Heart right ventricle (tissue), 16 donors: ENCODE measurements at regions not wholly inside any gene's neighbourhood (a gene's known extent, or its start where the extent isn't known, plus 50 kb on each side); places are given as distances from the start of the nearest gene placed in this dataset.
A peak's percentile ranks its signal among the peaks of the same experiment; 100 is the strongest.

ENCODE experiments used
- ATAC-seq, 8 donors: fragments of 200-7000 bp; cut with Tn5 transposase; one replicate each; pipeline ENCODE4 v1.9.1; 2020; ENCODE audit warnings: mild to moderate bottlenecking in 8 of 8, moderate library complexity in 8 of 8, moderate number of reproducible peaks in 1 of 8
- DNase-seq, 2 donors: peaks; one replicate each; pipeline ENCODE4 v3.0.0-alpha.2; 2020
- H3K27ac ChIP-seq, 10 donors: fragments of 200-600 bp; sonication (generic) in 2 of 10; one replicate each; pipeline versions ENCODE4 v1.5.0 to v1.8.0; 2020 to 2022; ENCODE audit warnings: mild to moderate bottlenecking in 3 of 10
- H3K27me3 ChIP-seq, 7 donors: fragments of 200-600 bp; one replicate each; pipeline ENCODE4 v1.8.0; 2021 to 2022; ENCODE audit warnings: mild to moderate bottlenecking in 2 of 7
- H3K36me3 ChIP-seq, 9 donors: fragments of 200-600 bp; sonication (generic) in 1 of 9; one replicate each; pipeline versions ENCODE4 v1.5.0 to v1.8.0; 2020 to 2022; ENCODE audit warnings: mild to moderate bottlenecking in 2 of 9
- H3K4me1 ChIP-seq, 9 donors: fragments of 200-600 bp; sonication (generic) in 1 of 9; one replicate each; pipeline versions ENCODE4 v1.5.0 to v1.8.0; 2020 to 2022; ENCODE audit warnings: mild to moderate bottlenecking in 4 of 9
- H3K4me3 ChIP-seq, 10 donors: fragments of 200-600 bp; sonication (generic) in 2 of 10; one replicate each; pipeline versions ENCODE4 v1.5.0 to v1.8.0; 2020 to 2022; ENCODE audit warnings: mild to moderate bottlenecking in 7 of 10, moderate library complexity in 2 of 10
- H3K9me3 ChIP-seq, 11 donors: fragments of 200-600 bp in 10 of 11; sonication (generic) in 2 of 11; one replicate each; pipeline versions ENCODE4 v1.5.0 to v1.8.0; 2013 to 2022; ENCODE audit warnings: mild to moderate bottlenecking in 2 of 11, control low read depth in 1 of 11, moderate library complexity in 1 of 11
- CTCF ChIP-seq, 9 donors: fragments of 200-600 bp; sonication (generic) in 2 of 9; IDR thresholded peaks; one replicate each; pipeline versions ENCODE4 v1.5.0 to v1.8.0; 2021 to 2022; ENCODE audit warnings: antibody characterized with exemption in 9 of 9, mild to moderate bottlenecking in 5 of 9, moderate library complexity in 1 of 9
- WGBS, 2 donors: extraction: QIAGEN DNeasy Blood & Tissue Kit; methylation state at CpG; one replicate each; pipeline ENCODE4 v1.1.7; 2013; ENCODE audit warnings: inconsistent platforms in 1 of 2; 5-methylcytosine and 5-hydroxymethylcytosine counted together
- intact Hi-C, 10 donors: fragments of 100-400 bp; cut with DNase I; formaldehyde crosslinking; loops; one replicate each; pipeline versions ENCODE4 v1.11.1 to v1.14.2; 2022
- donor health status: Arrhythmogenic right ventricular cardiomyopathy.
- donor health status: ischemic (EF 13 %, LVEDD 7.1; RV severe dilation, severe dysfunction).
- donor health status: healthy with polysubstance abuse.
- donor health status: DM: no; HTN: yes; CAD: no.
- donor health status: DM: no; HTN: no; CAD: no.
- donor health status: ischemic (EF 25% LVEDD 6.9; RV normal size, moderate dysfunction).
- donor health status: ischemic (EF 25% LVEDD 5.7; RV mildly dilated, moderate dysfunction).
- donor health status: healthy.
- donor health status: DM: yes; HTN: yes; CAD: no.
- donor health status: Ischemic cardiomyopathy.
- donor health status: ischemic (EF 35%, LVEDD 5.7; RV mildly dilated, moderate dysfunction).
- donor health status: nonischemic (EF 11% LVEDD 7.7; RV severe dilation, severe dysfunction).
- donor health status: DM: yes; HTN: yes; CAD: no.
- donor health status: PGD.
- donor health status: ischemic (EF 29% LVEDD 5.4; RV normal size, mild dysfunction).
- donor health status: nonischemic (EF 23%, LVEDD 6.1; RV moderate dilation, normal function).

- no peak for TF ChIP-seq CTCF (IDR thresholded peaks at IDR 0.05)
- H3K36me3 ChIP-seq = no peaks in the 10 kb centered on the region
- peaks cover 0 to 4% (median 0%) of the 10 kb centered on the region in 7 donors for H3K27me3 ChIP-seq
- ATAC-seq = no peak
- 77 to 83% methylated on average over 16 of the region's 16 CpGs for WGBS, 2 donors
- peaks cover 0 to 25% (median 0%) of the 10 kb centered on the region in 11 donors for H3K9me3 ChIP-seq
- H3K4me3 ChIP-seq = no peak overlapping the region
- no peak for DNase-seq
- no peaks in the 10 kb centered on the region for H3K4me1 ChIP-seq
- intact Hi-C loops = no loop called here
- H3K27ac ChIP-seq = no peak overlapping the region
Observed at GRCh38 chr9:126131066-126132010, 195.3 kb upstream of the MVB12B start.

- Histone ChIP-seq H3K4me1 (no peaks in the 10 kb centered on the region), H3K27me3 (peaks cover 0 to 3% (median 0%) of the 10 kb centered on the region in 7 donors), H3K36me3 (no peaks in the 10 kb centered on the region), H3K27ac (no peak overlapping the region), H3K9me3 (peaks cover 0 to 35% (median 5%) of the 10 kb centered on the region in 11 donors), H3K4me3 (no peak overlapping the region)
- intact Hi-C loops = no loop called here
- no peak for DNase-seq
- ATAC-seq = no peak
- TF ChIP-seq CTCF (IDR thresholded peaks at IDR 0.05) = no peak
Observed at GRCh38 chr9:126132746-126133145, 193.9 kb upstream of the MVB12B start.

- Histone ChIP-seq H3K27me3 (peaks cover 0 to 34% (median 9%) of the 10 kb centered on the region in 7 donors), H3K36me3 (no peaks in the 10 kb centered on the region), H3K27ac (peak overlapping the region in 3 of 10 donors; percentile 47 to 65 (median 60)), H3K4me1 (peaks cover 0 to 17% (median 3%) of the 10 kb centered on the region in 9 donors), H3K4me3 (no peak overlapping the region), H3K9me3 (peaks cover 0 to 22% (median 4%) of the 10 kb centered on the region in 11 donors)
- WGBS, 2 donors = 21 to 28% methylated on average over 1 of the region's 1 CpG
- DNase-seq (no peak), ATAC-seq (peak in 4 of 8 donors; percentile 57 to 75 (median 65))
- no peak for TF ChIP-seq CTCF (IDR thresholded peaks at IDR 0.05)
- intact Hi-C loops = no loop called here
Observed at GRCh38 chr9:126144196-126144595, 182.4 kb upstream of the MVB12B start.

GRCh38 chr9:126144603-126145456 lies 181.8 kb upstream of the MVB12B start:
- H3K4me1 ChIP-seq = peaks cover 0 to 17% (median 3%) of the 10 kb centered on the region in 9 donors

More at GRCh38 chr9:126144603-126145456, 181.8 kb upstream of the MVB12B start:
- Histone ChIP-seq H3K27ac (peak overlapping the region in 4 of 10 donors; percentile 32 to 65 (median 54)), H3K4me3 (no peak overlapping the region), H3K36me3 (no peaks in the 10 kb centered on the region), H3K9me3 (peaks cover 0 to 17% (median 4%) of the 10 kb centered on the region in 11 donors), H3K27me3 (peaks cover 0 to 34% (median 9%) of the 10 kb centered on the region in 7 donors)
- 29 to 37% methylated on average over 11 of the region's 11 CpGs for WGBS, 2 donors
- TF ChIP-seq CTCF (IDR thresholded peaks at IDR 0.05) = no peak
- intact Hi-C loops = no loop called here
- DNase-seq (no peak), ATAC-seq (peak in 6 of 8 donors; percentile 38 to 83 (median 64))
